ENCODE measurements at regions not wholly inside any gene's neighbourhood (a gene's known extent, or its start where the extent isn't known, plus 50 kb on each side); places are given as distances from the start of the nearest gene placed in this dataset.

DNA sequence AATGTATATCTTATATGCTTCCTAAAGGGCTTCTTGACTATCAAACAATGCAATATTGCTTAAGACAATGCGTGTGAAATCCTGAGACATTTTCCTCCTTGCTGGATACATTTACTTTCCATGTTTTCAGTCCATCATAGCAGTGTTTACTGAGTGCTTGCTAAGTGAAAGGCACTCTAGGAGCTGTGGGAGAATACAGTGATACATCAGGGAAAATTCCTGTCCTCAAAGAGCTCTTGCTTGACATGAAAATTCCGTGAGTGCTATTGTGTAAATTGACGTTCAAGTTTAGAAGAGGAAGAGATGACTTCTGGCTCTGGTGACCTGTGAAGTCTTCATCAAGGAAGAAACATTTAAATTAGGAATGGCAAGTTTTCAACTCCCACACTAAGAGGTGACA lies 449.4 kb upstream of the SOX11 start:
- Histone ChIP-seq H3K4me3 (ENCODE audit: low read length in 2 of 2) (no peak overlapping the region), H3K9me3 (ENCODE audit: control insufficient read depth in 2 of 2, insufficient read depth in 1 of 2, low read length in 1 of 2) (no peaks in the 10 kb centered on the region), H3K27ac (ENCODE audit: low read depth in 1 of 2, low read length in 1 of 2) (no peak overlapping the region), H3K36me3 (ENCODE audit: control insufficient read depth in 2 of 2, insufficient read depth in 2 of 2, low read length in 1 of 2) (no peaks in the 10 kb centered on the region), H3K4me1 (ENCODE audit: control insufficient read depth in 2 of 2, insufficient read depth in 2 of 2, low read length in 2 of 2) (no peaks in the 10 kb centered on the region), H3K27me3 (ENCODE audit: control insufficient read depth in 2 of 2, insufficient read depth in 1 of 2, low read length in 1 of 2) (no peaks in the 10 kb centered on the region)
- 62% methylated on average over 3 of the region's 3 CpGs for WGBS
- DNase-seq (ENCODE audit: low read depth in 6 of 9, low spot score in 9 of 9), result no peak

- no peaks in the 10 kb centered on the region for H3K9me3 ChIP-seq (ENCODE audit: control insufficient read depth in 2 of 2, insufficient read depth in 1 of 2, low read length in 1 of 2)
- 92% methylated on average over 5 of the region's 5 CpGs for WGBS
- H3K4me1 ChIP-seq (ENCODE audit: control insufficient read depth in 2 of 2, insufficient read depth in 2 of 2, low read length in 2 of 2), result no peaks in the 10 kb centered on the region
- no peaks in the 10 kb centered on the region for H3K36me3 ChIP-seq (ENCODE audit: control insufficient read depth in 2 of 2, insufficient read depth in 2 of 2, low read length in 1 of 2)
- H3K27ac ChIP-seq (ENCODE audit: low read depth in 1 of 2, low read length in 1 of 2), result no peak overlapping the region
- H3K4me3 ChIP-seq (ENCODE audit: low read length in 2 of 2), result no peak overlapping the region
- H3K27me3 ChIP-seq (ENCODE audit: control insufficient read depth in 2 of 2, insufficient read depth in 1 of 2, low read length in 1 of 2), result no peaks in the 10 kb centered on the region
- DNase-seq (ENCODE audit: low read depth in 6 of 9, low spot score in 9 of 9), result no peak
Observed at GRCh38 chr2:5250482-5250881, 441.7 kb upstream of the SOX11 start.

DNA sequence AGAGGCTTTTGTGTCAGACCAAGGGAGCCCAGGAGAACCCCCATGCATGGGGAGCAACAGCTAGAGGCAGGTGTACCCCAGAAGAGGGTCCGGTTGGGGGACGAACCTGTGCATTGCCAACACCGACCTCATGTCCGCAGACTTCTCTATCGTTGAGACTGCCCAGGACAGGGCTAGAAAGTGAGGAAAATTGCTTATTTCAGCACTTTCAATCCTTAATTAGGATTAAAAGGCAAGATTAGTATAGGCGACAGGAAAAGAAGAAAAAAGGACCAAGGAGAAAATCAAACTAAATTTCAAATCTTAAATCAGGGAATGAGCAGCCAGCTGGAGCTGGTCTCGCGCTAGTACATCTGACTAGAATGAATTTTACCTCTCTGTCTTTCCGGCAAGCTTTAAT lies 438.9 kb upstream of the SOX11 start:
- 96% methylated on average over 9 of the region's 9 CpGs for WGBS
- H3K4me3 ChIP-seq (ENCODE audit: low read length in 2 of 2), result no peak overlapping the region
- H3K9me3 ChIP-seq (ENCODE audit: control insufficient read depth in 2 of 2, insufficient read depth in 1 of 2, low read length in 1 of 2), result peaks cover 0 to 4% of the 10 kb centered on the region in 2 donors
- H3K27me3 ChIP-seq (ENCODE audit: control insufficient read depth in 2 of 2, insufficient read depth in 1 of 2, low read length in 1 of 2), result no peaks in the 10 kb centered on the region
- H3K4me1 ChIP-seq (ENCODE audit: control insufficient read depth in 2 of 2, insufficient read depth in 2 of 2, low read length in 2 of 2), result no peaks in the 10 kb centered on the region
- H3K36me3 ChIP-seq (ENCODE audit: control insufficient read depth in 2 of 2, insufficient read depth in 2 of 2, low read length in 1 of 2), result no peaks in the 10 kb centered on the region
- no peak for DNase-seq (ENCODE audit: low read depth in 6 of 9, low spot score in 9 of 9)
- no peak overlapping the region for H3K27ac ChIP-seq (ENCODE audit: low read depth in 1 of 2, low read length in 1 of 2)

GRCh38 chr2:5254791-5255332 lies 437.3 kb upstream of the SOX11 start:
- 94% methylated on average over 8 of the region's 8 CpGs for WGBS
- Histone ChIP-seq H3K4me3 (ENCODE audit: low read length in 2 of 2) (no peak overlapping the region), H3K36me3 (ENCODE audit: control insufficient read depth in 2 of 2, insufficient read depth in 2 of 2, low read length in 1 of 2) (no peaks in the 10 kb centered on the region), H3K4me1 (ENCODE audit: control insufficient read depth in 2 of 2, insufficient read depth in 2 of 2, low read length in 2 of 2) (no peaks in the 10 kb centered on the region), H3K9me3 (ENCODE audit: control insufficient read depth in 2 of 2, insufficient read depth in 1 of 2, low read length in 1 of 2) (peaks cover 0 to 4% of the 10 kb centered on the region in 2 donors), H3K27ac (ENCODE audit: low read depth in 1 of 2, low read length in 1 of 2) (no peak overlapping the region), H3K27me3 (ENCODE audit: control insufficient read depth in 2 of 2, insufficient read depth in 1 of 2, low read length in 1 of 2) (no peaks in the 10 kb centered on the region)
- DNase-seq (ENCODE audit: low read depth in 6 of 9, low spot score in 9 of 9), result no peak

- WGBS, result 94% methylated on average over 1 of the region's 1 CpG
- Histone ChIP-seq H3K9me3 (ENCODE audit: control insufficient read depth in 2 of 2, insufficient read depth in 1 of 2, low read length in 1 of 2) (no peaks in the 10 kb centered on the region), H3K27me3 (ENCODE audit: control insufficient read depth in 2 of 2, insufficient read depth in 1 of 2, low read length in 1 of 2) (no peaks in the 10 kb centered on the region), H3K4me3 (ENCODE audit: low read length in 2 of 2) (no peak overlapping the region), H3K4me1 (ENCODE audit: control insufficient read depth in 2 of 2, insufficient read depth in 2 of 2, low read length in 2 of 2) (no peaks in the 10 kb centered on the region), H3K27ac (ENCODE audit: low read depth in 1 of 2, low read length in 1 of 2) (no peak overlapping the region), H3K36me3 (ENCODE audit: control insufficient read depth in 2 of 2, insufficient read depth in 2 of 2, low read length in 1 of 2) (no peaks in the 10 kb centered on the region)
- DNase-seq (ENCODE audit: low read depth in 6 of 9, low spot score in 9 of 9), result no peak
Observed at GRCh38 chr2:5263291-5263690, 428.9 kb upstream of the SOX11 start.

GRCh38 chr2:5264361-5264760 lies 427.8 kb upstream of the SOX11 start:
- no peak overlapping the region for H3K4me3 ChIP-seq (ENCODE audit: low read length in 2 of 2)
- no peaks in the 10 kb centered on the region for H3K27me3 ChIP-seq (ENCODE audit: control insufficient read depth in 2 of 2, insufficient read depth in 1 of 2, low read length in 1 of 2)
- H3K36me3 ChIP-seq (ENCODE audit: control insufficient read depth in 2 of 2, insufficient read depth in 2 of 2, low read length in 1 of 2), result no peaks in the 10 kb centered on the region
- H3K4me1 ChIP-seq (ENCODE audit: control insufficient read depth in 2 of 2, insufficient read depth in 2 of 2, low read length in 2 of 2), result no peaks in the 10 kb centered on the region
- no peak for DNase-seq (ENCODE audit: low read depth in 6 of 9, low spot score in 9 of 9)
- no peaks in the 10 kb centered on the region for H3K9me3 ChIP-seq (ENCODE audit: control insufficient read depth in 2 of 2, insufficient read depth in 1 of 2, low read length in 1 of 2)
- no peak overlapping the region for H3K27ac ChIP-seq (ENCODE audit: low read depth in 1 of 2, low read length in 1 of 2)
- 58% methylated on average over 3 of the region's 3 CpGs for WGBS

GRCh38 chr2:5285061-5285460 lies 407.1 kb upstream of the SOX11 start:
- WGBS, result 82% methylated on average over 1 of the region's 1 CpG
- no peaks in the 10 kb centered on the region for H3K4me1 ChIP-seq (ENCODE audit: control insufficient read depth in 2 of 2, insufficient read depth in 2 of 2, low read length in 2 of 2)
- no peak overlapping the region for H3K4me3 ChIP-seq (ENCODE audit: low read length in 2 of 2)
- H3K9me3 ChIP-seq (ENCODE audit: control insufficient read depth in 2 of 2, insufficient read depth in 1 of 2, low read length in 1 of 2), result peaks cover 0 to 4% of the 10 kb centered on the region in 2 donors
- H3K36me3 ChIP-seq (ENCODE audit: control insufficient read depth in 2 of 2, insufficient read depth in 2 of 2, low read length in 1 of 2), result no peaks in the 10 kb centered on the region
- DNase-seq (ENCODE audit: low read depth in 6 of 9, low spot score in 9 of 9), result no peak
- H3K27me3 ChIP-seq (ENCODE audit: control insufficient read depth in 2 of 2, insufficient read depth in 1 of 2, low read length in 1 of 2), result no peaks in the 10 kb centered on the region
- H3K27ac ChIP-seq (ENCODE audit: low read depth in 1 of 2, low read length in 1 of 2), result no peak overlapping the region

DNA sequence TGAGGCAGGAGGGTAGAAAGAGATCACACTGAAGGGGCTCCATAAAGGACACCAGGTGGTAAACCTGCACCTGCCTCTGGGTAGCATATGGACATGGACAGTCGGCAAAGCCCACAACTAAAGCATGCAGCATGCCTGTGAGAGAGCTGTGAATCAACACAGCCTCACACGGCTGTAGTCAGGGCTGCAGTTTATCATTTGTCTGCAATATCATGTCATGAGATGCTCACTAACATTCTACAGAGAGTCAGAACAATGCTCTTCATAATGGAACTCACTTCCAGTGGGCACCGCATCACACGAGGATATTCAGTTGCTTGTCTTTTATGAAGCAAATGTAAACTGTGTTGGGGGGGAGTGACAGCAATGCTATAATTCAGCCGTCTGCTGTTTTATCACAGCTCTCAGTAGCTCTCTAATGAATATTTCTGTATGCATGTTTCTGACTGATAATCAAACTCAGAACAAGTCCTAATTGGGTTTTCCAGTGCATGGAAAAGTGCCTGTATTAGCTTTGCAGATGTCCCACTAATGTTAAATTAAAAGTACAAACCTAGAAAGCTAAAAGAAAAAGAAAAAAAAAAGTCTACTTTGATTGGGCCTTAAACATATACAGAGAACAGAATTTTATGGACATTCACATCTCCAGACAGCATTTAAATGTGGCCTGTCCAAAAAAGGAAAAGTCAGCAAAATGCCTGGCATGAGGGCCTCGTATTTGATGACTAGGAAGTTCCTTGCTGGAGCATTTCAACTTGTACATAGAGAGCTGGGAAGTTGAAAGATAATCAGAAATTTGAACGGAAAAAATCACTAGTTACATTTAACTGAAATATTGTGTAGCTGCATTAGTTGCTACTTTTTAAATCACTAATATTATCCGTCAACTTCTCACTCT lies 406.1 kb upstream of the SOX11 start:
- Histone ChIP-seq H3K36me3 (ENCODE audit: control insufficient read depth in 2 of 2, insufficient read depth in 2 of 2, low read length in 1 of 2) (no peaks in the 10 kb centered on the region), H3K27ac (ENCODE audit: low read depth in 1 of 2, low read length in 1 of 2) (no peak overlapping the region), H3K4me1 (ENCODE audit: control insufficient read depth in 2 of 2, insufficient read depth in 2 of 2, low read length in 2 of 2) (no peaks in the 10 kb centered on the region), H3K9me3 (ENCODE audit: control insufficient read depth in 2 of 2, insufficient read depth in 1 of 2, low read length in 1 of 2) (no peaks in the 10 kb centered on the region), H3K4me3 (ENCODE audit: low read length in 2 of 2) (no peak overlapping the region), H3K27me3 (ENCODE audit: control insufficient read depth in 2 of 2, insufficient read depth in 1 of 2, low read length in 1 of 2) (no peaks in the 10 kb centered on the region)
- WGBS, result 83% methylated on average over 8 of the region's 8 CpGs
- DNase-seq (ENCODE audit: low read depth in 6 of 9, low spot score in 9 of 9), result no peak

GRCh38 chr2:5287558-5288334 lies 404.4 kb upstream of the SOX11 start:
- no peaks in the 10 kb centered on the region for H3K9me3 ChIP-seq (ENCODE audit: control insufficient read depth in 2 of 2, insufficient read depth in 1 of 2, low read length in 1 of 2)
- no peaks in the 10 kb centered on the region for H3K4me1 ChIP-seq (ENCODE audit: control insufficient read depth in 2 of 2, insufficient read depth in 2 of 2, low read length in 2 of 2)
- H3K27ac ChIP-seq (ENCODE audit: low read depth in 1 of 2, low read length in 1 of 2), result no peak overlapping the region
- no peak for DNase-seq (ENCODE audit: low read depth in 6 of 9, low spot score in 9 of 9)
- H3K36me3 ChIP-seq (ENCODE audit: control insufficient read depth in 2 of 2, insufficient read depth in 2 of 2, low read length in 1 of 2), result no peaks in the 10 kb centered on the region
- 77% methylated on average over 5 of the region's 5 CpGs for WGBS
- no peak overlapping the region for H3K4me3 ChIP-seq (ENCODE audit: low read length in 2 of 2)
- H3K27me3 ChIP-seq (ENCODE audit: control insufficient read depth in 2 of 2, insufficient read depth in 1 of 2, low read length in 1 of 2), result no peaks in the 10 kb centered on the region
